AG04450 (cell line): ENCODE measurements at regions not wholly inside any gene's neighbourhood (a gene's known extent, or its start where the extent isn't known, plus 50 kb on each side); places are given as distances from the start of the nearest gene placed in this dataset.

Experiments used
- CTCF ChIA-PET: fragments of 300-600, 350-600 bp; formaldehyde crosslinking; extraction: SDS; loops from one replicate; lab custom pipeline; 2022; ENCODE audit warnings: antibody characterized with exemption, inconsistent platforms; lab: Charles Lee
- POLR2A ChIA-PET: fragments of 350-600 bp; formaldehyde crosslinking; extraction: SDS; loops from one replicate; lab custom pipeline; 2021; ENCODE audit warnings: antibody characterized with exemption, inconsistent platforms; lab: Yijun Ruan, JAX
- DNase-seq: peaks from one replicate; pipeline ENCODE4 v3.0.0-alpha.2; 2011; ENCODE audit warnings: low read depth, low spot score
- H3K27ac ChIP-seq: one replicate; pipeline ENCODE4 v1.5.1; 2012; ENCODE audit warnings: low read depth, low read length, control low read depth
- H3K27me3 ChIP-seq: one replicate; pipeline ENCODE4 v1.6.0; 2012; ENCODE audit warnings: low read length; ENCODE audit not compliant: control insufficient read depth, insufficient read depth
- H3K4me3 ChIP-seq: 2 replicates; pipeline ENCODE4 v1.5.1; 2011; ENCODE audit warnings: mild to moderate bottlenecking, low read depth, low read length, control low read depth
- H3K9me3 ChIP-seq: 2 replicates; pipeline ENCODE4 v1.5.1; 2012; ENCODE audit warnings: low read length; ENCODE audit not compliant: control insufficient read depth, insufficient read depth
- CTCF ChIP-seq: IDR thresholded peaks from 2 replicates; pipeline ENCODE4 v1.5.1; 2011; ENCODE audit warnings: low read depth, low read length, control low read depth, inconsistent platforms

- POLR2A ChIA-PET: no interaction called here
- no peak for DNase-seq
- Histone ChIP-seq H3K27me3 (no peaks in the 10 kb centered on the region), H3K4me3 (no peak overlapping the region), H3K9me3 (no peaks in the 10 kb centered on the region; the same call in 1 of the 2 replicates), H3K27ac (no peak overlapping the region)
- no peak for TF ChIP-seq CTCF
- CTCF ChIA-PET: no interaction called here
These were observed 73.7 kb upstream of the ERCC6L2 start for GRCh38 chr9:95801797-95802196.

- ChIA-PET CTCF (no interaction called here), POLR2A (no interaction called here)
- Histone ChIP-seq H3K9me3 (no peaks in the 10 kb centered on the region), H3K27me3 (no peaks in the 10 kb centered on the region), H3K27ac (no peak overlapping the region), H3K4me3 (no peak overlapping the region)
- no peak for DNase-seq
- TF ChIP-seq CTCF: no peak
These were observed 79.5 kb upstream of the ERCC6L2 start for GRCh38 chr9:95796029-95796428.

- POLR2A ChIA-PET: interaction anchor here (0.7 to 1.5 kb wide), 4 partner anchors 12 to 28 kb away, joined by 3 to 4 read pairs (median 3); no protein-coding TSS in a partner anchor
- H3K9me3 ChIP-seq: no peaks in the 10 kb centered on the region
- no peak for TF ChIP-seq CTCF
- CTCF ChIA-PET: interaction anchor here (0.7 kb wide), 1 partner anchor 516 kb away, joined by 3 read pairs; no protein-coding TSS in a partner anchor
- H3K27ac ChIP-seq: peak overlapping the region; percentile 84
- no peak overlapping the region for H3K4me3 ChIP-seq
- peak; percentile 91 for DNase-seq
- no peaks in the 10 kb centered on the region for H3K27me3 ChIP-seq
These were observed 81.3 kb upstream of the ERCC6L2 start for GRCh38 chr9:95793924-95794828.

GRCh38 chr9:95791695-95792094, 83.8 kb upstream of the ERCC6L2 start:
- TF ChIP-seq CTCF: no peak
- CTCF ChIA-PET: no interaction called here
- Histone ChIP-seq H3K4me3 (no peak overlapping the region), H3K27ac (no peak overlapping the region), H3K27me3 (no peaks in the 10 kb centered on the region), H3K9me3 (no peaks in the 10 kb centered on the region)
- DNase-seq: no peak
- POLR2A ChIA-PET: no interaction called here

GRCh38 chr9:95791286-95791685, 84.2 kb upstream of the ERCC6L2 start:
- no peak for TF ChIP-seq CTCF
- Histone ChIP-seq H3K27me3 (no peaks in the 10 kb centered on the region), H3K27ac (no peak overlapping the region), H3K9me3 (no peaks in the 10 kb centered on the region), H3K4me3 (no peak overlapping the region)
- ChIA-PET CTCF (no interaction called here), POLR2A (interaction anchor here (1.3 kb wide), 1 partner anchor 84 kb away, joined by 3 read pairs; the partner anchor contains the start of gene ERCC6L2)
- DNase-seq: no peak
